GM23248 (cell line): ENCODE measurements at regions not wholly inside any gene's neighbourhood (a gene's known extent, or its start where the extent isn't known, plus 50 kb on each side); places are given as distances from the start of the nearest gene placed in this dataset.

Source experiments
- DNase-seq: peaks from one replicate; pipeline ENCODE4 v3.0.0-alpha.2; 2015
- H2AFZ ChIP-seq: fragments of 200-600 bp; sonication (generic); 2 replicates; pipeline ENCODE4 v1.6.1; 2016; ENCODE audit warnings: antibody characterized with exemption
- H3F3A ChIP-seq: fragments of 200-600 bp; sonication (generic); 2 replicates; pipeline ENCODE4 v1.6.1; 2016; ENCODE audit warnings: mild to moderate bottlenecking, antibody characterized with exemption, mixed run types; ENCODE audit not compliant: insufficient read depth
- H3K27ac ChIP-seq: fragments of 200-600 bp; sonication (generic); 2 replicates; pipeline ENCODE4 v1.5.1; 2016; ENCODE audit warnings: mild to moderate bottlenecking
- H3K27me3 ChIP-seq: fragments of 200-600 bp; sonication (generic); replicated peaks from 2 replicates; pipeline ENCODE4 v1.6.1; 2016; ENCODE audit warnings: mild to moderate bottlenecking; ENCODE audit not compliant: insufficient read depth
- H3K36me3 ChIP-seq: fragments of 200-600 bp; sonication (generic); 2 replicates; pipeline ENCODE4 v1.6.1; 2016; ENCODE audit warnings: low read depth, mild to moderate bottlenecking
- H3K4me1 ChIP-seq: fragments of 200-600 bp; sonication (generic); 2 replicates; pipeline ENCODE4 v1.6.1; 2016; ENCODE audit warnings: mild to moderate bottlenecking; ENCODE audit not compliant: insufficient read depth
- H3K4me2 ChIP-seq: fragments of 200-600 bp; sonication (generic); one replicate; pipeline ENCODE4 v1.6.1; 2016; ENCODE audit warnings: mild to moderate bottlenecking; ENCODE audit not compliant: unreplicated experiment
- H3K4me3 ChIP-seq: fragments of 200-600 bp; sonication (generic); 2 replicates; pipeline ENCODE4 v1.5.1; 2016; ENCODE audit warnings: mild to moderate bottlenecking
- H3K79me2 ChIP-seq: fragments of 200-600 bp; sonication (generic); 2 replicates; pipeline ENCODE4 v1.6.1; 2016; ENCODE audit warnings: mild to moderate bottlenecking; ENCODE audit not compliant: insufficient read depth
- H3K9ac ChIP-seq: fragments of 200-600 bp; sonication (generic); 2 replicates; pipeline ENCODE4 v1.6.1; 2016; ENCODE audit warnings: mild to moderate bottlenecking
- H3K9me2 ChIP-seq: fragments of 200-600 bp; sonication (generic); 2 replicates; pipeline ENCODE4 v1.6.1; 2016; ENCODE audit warnings: mixed run types, mild to moderate bottlenecking, moderate library complexity; ENCODE audit not compliant: insufficient read depth
- H3K9me3 ChIP-seq: fragments of 200-600 bp; sonication (generic); one replicate; pipeline ENCODE4 v1.6.1; 2017; ENCODE audit warnings: low read depth
- H4K20me1 ChIP-seq: fragments of 200-600 bp; sonication (generic); 2 replicates; pipeline ENCODE4 v1.6.0; 2016; ENCODE audit not compliant: insufficient read depth
- EZH2 ChIP-seq: fragments of 200-600 bp; sonication (generic); IDR thresholded peaks from 2 replicates; pipeline ENCODE4 v1.6.1; 2018; ENCODE audit warnings: antibody characterized with exemption, mild to moderate bottlenecking; ENCODE audit not compliant: insufficient read depth, poor library complexity, severe bottlenecking
- EZH2phosphoT487 ChIP-seq: fragments of 200-600 bp; sonication (generic); IDR thresholded peaks from 2 replicates; pipeline ENCODE4 v1.6.1; 2018; ENCODE audit warnings: antibody characterized with exemption, moderate library complexity, mild to moderate bottlenecking, low read depth; ENCODE audit not compliant: insufficient read depth
- WGBS, 2 experiments: methylation state at CpG; one replicate each; pipeline ENCODE4 v1.1.6; 2015 to 2017; ENCODE audit warnings: low lambda C conversion rate in 2 of 2, low coverage in 1 of 2; ENCODE audit errors: missing lambda C conversion rate in 2 of 2; 5-methylcytosine and 5-hydroxymethylcytosine counted together
- in situ Hi-C: fragments of 300-500 bp; cut with MboI; formaldehyde crosslinking; loops from 2 replicates; pipeline ENCODE4 v1.15.0; 2020

GRCh38 chr4:12324965-12325364 lies 896.3 kb upstream of the HS3ST1 start:
- no peaks in the 10 kb centered on the region for H3K36me3 ChIP-seq
- H3K4me1 ChIP-seq, result no peaks in the 10 kb centered on the region
- no peak overlapping the region for H3K9ac ChIP-seq
- in situ Hi-C loops, result no loop called here
- H4K20me1 ChIP-seq, result no peaks in the 10 kb centered on the region
- no peaks in the 10 kb centered on the region for H3K9me2 ChIP-seq
- 23 to 24% methylated on average over 1 of the region's 1 CpG for WGBS, 2 experiments
- no peaks in the 10 kb centered on the region for H3F3A ChIP-seq
- H3K27me3 ChIP-seq, result no peaks in the 10 kb centered on the region
- H2AFZ ChIP-seq, result no peak overlapping the region
- H3K27ac ChIP-seq, result no peak overlapping the region
- no peaks in the 10 kb centered on the region for H3K79me2 ChIP-seq
- no peak for DNase-seq
- no peak overlapping the region for H3K4me3 ChIP-seq
- no peak overlapping the region for H3K4me2 ChIP-seq
- H3K9me3 ChIP-seq, result no peaks in the 10 kb centered on the region
- TF ChIP-seq EZH2phosphoT487, result no peak
- no peak for TF ChIP-seq EZH2

GRCh38 chr4:12319765-12320164 lies 891.1 kb upstream of the HS3ST1 start:
- H3K4me2 ChIP-seq, result no peak overlapping the region
- no peaks in the 10 kb centered on the region for H3K9me2 ChIP-seq
- no peaks in the 10 kb centered on the region for H3K27me3 ChIP-seq
- no peaks in the 10 kb centered on the region for H3K36me3 ChIP-seq
- H3F3A ChIP-seq, result no peaks in the 10 kb centered on the region
- no peak overlapping the region for H3K4me3 ChIP-seq
- TF ChIP-seq EZH2phosphoT487, result no peak
- no peak for TF ChIP-seq EZH2
- WGBS, 2 experiments, result 11 to 12% methylated on average over 4 of the region's 4 CpGs
- H4K20me1 ChIP-seq, result no peaks in the 10 kb centered on the region
- no peak for DNase-seq
- no peaks in the 10 kb centered on the region for H3K4me1 ChIP-seq
- in situ Hi-C loops, result no loop called here
- H3K9ac ChIP-seq, result no peak overlapping the region
- H3K79me2 ChIP-seq, result no peaks in the 10 kb centered on the region
- no peak overlapping the region for H2AFZ ChIP-seq
- H3K27ac ChIP-seq, result no peak overlapping the region
- no peaks in the 10 kb centered on the region for H3K9me3 ChIP-seq

GRCh38 chr4:12304905-12305304 lies 876.2 kb upstream of the HS3ST1 start:
- no peaks in the 10 kb centered on the region for H3K36me3 ChIP-seq
- H2AFZ ChIP-seq, result no peak overlapping the region
- H3K9me2 ChIP-seq, result no peaks in the 10 kb centered on the region
- WGBS, 2 experiments, result 23 to 37% methylated on average over 3 of the region's 3 CpGs
- no peak overlapping the region for H3K27ac ChIP-seq
- no peaks in the 10 kb centered on the region for H3K4me1 ChIP-seq
- no peaks in the 10 kb centered on the region for H3K79me2 ChIP-seq
- no peak overlapping the region for H3K4me2 ChIP-seq
- H4K20me1 ChIP-seq, result no peaks in the 10 kb centered on the region
- H3K9me3 ChIP-seq, result no peaks in the 10 kb centered on the region
- H3F3A ChIP-seq, result no peaks in the 10 kb centered on the region
- TF ChIP-seq EZH2 (no peak), EZH2phosphoT487 (no peak)
- no peak for DNase-seq
- H3K27me3 ChIP-seq, result no peaks in the 10 kb centered on the region
- in situ Hi-C loops, result no loop called here
- no peak overlapping the region for H3K9ac ChIP-seq
- H3K4me3 ChIP-seq, result no peak overlapping the region

GRCh38 chr4:12296366-12296765 lies 867.7 kb upstream of the HS3ST1 start:
- TF ChIP-seq EZH2, result no peak
- no peak for TF ChIP-seq EZH2phosphoT487
- H3K79me2 ChIP-seq, result no peaks in the 10 kb centered on the region
- H3K4me2 ChIP-seq, result no peak overlapping the region
- no peaks in the 10 kb centered on the region for H3K9me3 ChIP-seq
- H4K20me1 ChIP-seq, result no peaks in the 10 kb centered on the region
- no peak overlapping the region for H3K9ac ChIP-seq
- DNase-seq, result no peak
- no peaks in the 10 kb centered on the region for H3K27me3 ChIP-seq
- H3K36me3 ChIP-seq, result no peaks in the 10 kb centered on the region
- in situ Hi-C loops, result no loop called here
- H2AFZ ChIP-seq, result no peak overlapping the region
- no peaks in the 10 kb centered on the region for H3K4me1 ChIP-seq
- H3F3A ChIP-seq, result no peaks in the 10 kb centered on the region
- WGBS, 2 experiments, result 24 to 40% methylated on average over 1 of the region's 1 CpG
- H3K4me3 ChIP-seq, result no peak overlapping the region
- no peaks in the 10 kb centered on the region for H3K9me2 ChIP-seq
- H3K27ac ChIP-seq, result no peak overlapping the region

- H3K9me3 ChIP-seq, result no peaks in the 10 kb centered on the region
- H3K36me3 ChIP-seq, result no peaks in the 10 kb centered on the region
- no peaks in the 10 kb centered on the region for H3K79me2 ChIP-seq
- DNase-seq, result no peak
- H3K4me2 ChIP-seq, result no peak overlapping the region
- H3K4me1 ChIP-seq, result no peaks in the 10 kb centered on the region
- H3K4me3 ChIP-seq, result no peak overlapping the region
- no peaks in the 10 kb centered on the region for H3K27me3 ChIP-seq
- no peak overlapping the region for H2AFZ ChIP-seq
- 36 to 41% methylated on average over 1 of the region's 1 CpG for WGBS, 2 experiments
- no peaks in the 10 kb centered on the region for H4K20me1 ChIP-seq
- H3K9me2 ChIP-seq, result no peaks in the 10 kb centered on the region
- H3F3A ChIP-seq, result no peaks in the 10 kb centered on the region
- H3K9ac ChIP-seq, result no peak overlapping the region
- in situ Hi-C loops, result no loop called here
- TF ChIP-seq EZH2 (no peak), EZH2phosphoT487 (no peak)
- no peak overlapping the region for H3K27ac ChIP-seq
These were observed 865.3 kb upstream of the HS3ST1 start for GRCh38 chr4:12293906-12294525.
